K562 (cell line): ENCODE measurements at regions not wholly inside any gene's neighbourhood (a gene's known extent, or its start where the extent isn't known, plus 50 kb on each side); places are given as distances from the start of the nearest gene placed in this dataset.

Experiments used
- CBFA2T2 ChIP-seq: fragments of 450-650 bp; conservative IDR thresholded peaks from 2 replicates; pipeline ENCODE4 v1.6.1; 2017; ENCODE audit warnings: mild to moderate bottlenecking
- DIDO1 ChIP-seq: fragments of 450-650 bp; IDR thresholded peaks from 2 replicates; pipeline ENCODE4 v1.6.1; 2016; ENCODE audit warnings: low read depth, missing biosample characterization, missing genetic modification characterization
- HCFC1 ChIP-seq: IDR thresholded peaks from 2 replicates; pipeline ENCODE4 v1.6.1; 2012; ENCODE audit warnings: low read depth, low read length, improper control_type of control experiment
- HDAC2 ChIP-seq: fragments of 450-650 bp; IDR thresholded peaks from 2 replicates; pipeline ENCODE4 v1.6.1; 2016; ENCODE audit warnings: mild to moderate bottlenecking
- HIVEP1 ChIP-seq: fragments of 250-450 bp; sonication (Bioruptor Pico); IDR thresholded peaks from 2 replicates; pipeline ENCODE4 v1.4.0; 2020; ENCODE audit warnings: mild to moderate bottlenecking
- HMG20A ChIP-seq: fragments of 450-650 bp; formaldehyde crosslinking; conservative IDR thresholded peaks from 2 replicates; pipeline ENCODE4 v1.4.0; 2020; ENCODE audit warnings: mild to moderate bottlenecking, mixed read lengths
- RBM25 ChIP-seq: fragments of 200-400 bp; formaldehyde crosslinking; IDR thresholded peaks from 2 replicates; pipeline ENCODE4 v1.6.1; 2018; ENCODE audit warnings: low read length, low read depth, moderate library complexity; ENCODE audit not compliant: severe bottlenecking
- RFX5 ChIP-seq: IDR thresholded peaks from 2 replicates; pipeline ENCODE4 v1.6.1; 2011; ENCODE audit warnings: low read depth, mild to moderate bottlenecking, improper control_type of control experiment, low read length
- ZNF764 ChIP-seq: fragments of 250-450 bp; sonication (Bioruptor Pico); IDR thresholded peaks from 2 replicates; pipeline ENCODE4 v1.4.0; 2020; ENCODE audit warnings: low read depth, mild to moderate bottlenecking, moderate library complexity
- TF ChIP-seq, protein P1 (sequence below): fragments of 150-350 bp; IDR thresholded peaks from 2 replicates; pipeline ENCODE4 v1.6.1; 2014; ENCODE audit warnings: low read depth, mild to moderate bottlenecking, low read length, borderline replicate concordance
- TF ChIP-seq, protein P2 (sequence below), 2 experiments: fragments of 450-650 bp; IDR thresholded peaks; 2 replicates each; pipeline ENCODE4 v1.6.1; 2016

DNA sequence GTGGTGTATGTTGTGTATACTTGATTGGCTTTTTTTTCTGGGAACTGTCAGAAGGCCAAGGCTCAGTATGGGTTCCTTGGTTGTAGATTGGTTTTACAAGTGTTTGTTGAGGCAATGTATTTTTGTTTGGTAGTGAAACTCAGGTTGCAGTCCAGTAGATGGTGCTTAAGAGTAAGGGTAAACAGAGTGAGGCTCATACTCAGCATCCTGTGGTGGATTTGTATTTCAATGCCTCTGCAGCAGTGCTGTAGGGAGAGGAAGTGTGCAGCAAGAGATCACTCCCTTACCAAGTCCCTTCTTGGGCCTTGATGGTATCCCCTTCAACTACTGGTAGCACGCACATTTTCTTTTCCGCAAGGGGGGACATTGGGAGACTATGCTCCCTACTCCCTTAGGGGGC is 428.5 kb upstream of the CNTN3 start (continued):
- TF ChIP-seq, protein P1, sequence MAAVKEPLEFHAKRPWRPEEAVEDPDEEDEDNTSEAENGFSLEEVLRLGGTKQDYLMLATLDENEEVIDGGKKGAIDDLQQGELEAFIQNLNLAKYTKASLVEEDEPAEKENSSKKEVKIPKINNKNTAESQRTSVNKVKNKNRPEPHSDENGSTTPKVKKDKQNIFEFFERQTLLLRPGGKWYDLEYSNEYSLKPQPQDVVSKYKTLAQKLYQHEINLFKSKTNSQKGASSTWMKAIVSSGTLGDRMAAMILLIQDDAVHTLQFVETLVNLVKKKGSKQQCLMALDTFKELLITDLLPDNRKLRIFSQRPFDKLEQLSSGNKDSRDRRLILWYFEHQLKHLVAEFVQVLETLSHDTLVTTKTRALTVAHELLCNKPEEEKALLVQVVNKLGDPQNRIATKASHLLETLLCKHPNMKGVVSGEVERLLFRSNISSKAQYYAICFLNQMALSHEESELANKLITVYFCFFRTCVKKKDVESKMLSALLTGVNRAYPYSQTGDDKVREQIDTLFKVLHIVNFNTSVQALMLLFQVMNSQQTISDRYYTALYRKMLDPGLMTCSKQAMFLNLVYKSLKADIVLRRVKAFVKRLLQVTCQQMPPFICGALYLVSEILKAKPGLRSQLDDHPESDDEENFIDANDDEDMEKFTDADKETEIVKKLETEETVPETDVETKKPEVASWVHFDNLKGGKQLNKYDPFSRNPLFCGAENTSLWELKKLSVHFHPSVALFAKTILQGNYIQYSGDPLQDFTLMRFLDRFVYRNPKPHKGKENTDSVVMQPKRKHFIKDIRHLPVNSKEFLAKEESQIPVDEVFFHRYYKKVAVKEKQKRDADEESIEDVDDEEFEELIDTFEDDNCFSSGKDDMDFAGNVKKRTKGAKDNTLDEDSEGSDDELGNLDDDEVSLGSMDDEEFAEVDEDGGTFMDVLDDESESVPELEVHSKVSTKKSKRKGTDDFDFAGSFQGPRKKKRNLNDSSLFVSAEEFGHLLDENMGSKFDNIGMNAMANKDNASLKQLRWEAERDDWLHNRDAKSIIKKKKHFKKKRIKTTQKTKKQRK: no peak
- TF ChIP-seq RFX5 (no peak), HIVEP1 (CRISPR knock-in tag) (no peak), HDAC2 (no peak), ZNF764 (CRISPR knock-in tag) (no peak), DIDO1 (no peak), CBFA2T2 (no peak), RBM25 (no peak), HMG20A (CRISPR knock-in tag) (no peak), HCFC1 (no peak)
- TF ChIP-seq, protein P2, sequence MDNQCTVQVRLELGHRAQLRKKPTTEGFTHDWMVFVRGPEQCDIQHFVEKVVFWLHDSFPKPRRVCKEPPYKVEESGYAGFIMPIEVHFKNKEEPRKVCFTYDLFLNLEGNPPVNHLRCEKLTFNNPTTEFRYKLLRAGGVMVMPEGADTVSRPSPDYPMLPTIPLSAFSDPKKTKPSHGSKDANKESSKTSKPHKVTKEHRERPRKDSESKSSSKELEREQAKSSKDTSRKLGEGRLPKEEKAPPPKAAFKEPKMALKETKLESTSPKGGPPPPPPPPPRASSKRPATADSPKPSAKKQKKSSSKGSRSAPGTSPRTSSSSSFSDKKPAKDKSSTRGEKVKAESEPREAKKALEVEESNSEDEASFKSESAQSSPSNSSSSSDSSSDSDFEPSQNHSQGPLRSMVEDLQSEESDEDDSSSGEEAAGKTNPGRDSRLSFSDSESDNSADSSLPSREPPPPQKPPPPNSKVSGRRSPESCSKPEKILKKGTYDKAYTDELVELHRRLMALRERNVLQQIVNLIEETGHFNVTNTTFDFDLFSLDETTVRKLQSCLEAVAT (IDR thresholded peaks at IDR 0.05): no peak
- TF ChIP-seq, all 486 proteins: peak for 0
